Cardiac muscle cell (in vitro differentiated cells and primary cell): ENCODE measurements at regions not wholly inside any gene's neighbourhood (a gene's known extent, or its start where the extent isn't known, plus 50 kb on each side); places are given as distances from the start of the nearest gene placed in this dataset.

Experiments used
- DNase-seq, 2 donors: peaks; one replicate each; pipeline versions ENCODE4 v3.0.0 to v3.0.0-alpha.2; 2010 to 2017; ENCODE audit warnings: low read depth in 1 of 2, low spot score in 1 of 2
- H3K27ac ChIP-seq: fragments of 200-600 bp; sonication (generic); 2 replicates; pipeline ENCODE4 v1.5.1; 2016
- H3K27me3 ChIP-seq: fragments of 200-600 bp; sonication (generic); 2 replicates; pipeline ENCODE4 v1.6.0; 2016; ENCODE audit warnings: control low read depth
- H3K36me3 ChIP-seq: fragments of 200-600 bp; sonication (generic); 2 replicates; pipeline ENCODE4 v1.5.1; 2016; ENCODE audit warnings: control low read depth
- H3K4me1 ChIP-seq: fragments of 200-600 bp; sonication (generic); 2 replicates; pipeline ENCODE4 v1.8.1; 2017; ENCODE audit warnings: low read depth, mild to moderate bottlenecking, mixed run types
- H3K4me3 ChIP-seq: fragments of 200-600 bp; sonication (generic); 2 replicates; pipeline ENCODE4 v1.5.1; 2016; ENCODE audit warnings: mild to moderate bottlenecking
- H3K9me3 ChIP-seq: fragments of 200-600 bp; sonication (generic); 2 replicates; pipeline ENCODE4 v1.5.1; 2017; ENCODE audit warnings: low read depth, mild to moderate bottlenecking, control low read depth
- TF ChIP-seq, protein P1 (sequence below): IDR thresholded peaks from 2 replicates; pipeline ENCODE4 v1.5.1; 2012; ENCODE audit warnings: low read depth, mild to moderate bottlenecking, low read length

GRCh38 chr7:138307633-138308032 is 152.4 kb upstream of the TRIM24 start:
- H3K27ac ChIP-seq: no peak overlapping the region
- DNase-seq: no peak
- H3K4me3 ChIP-seq: no peak overlapping the region
- TF ChIP-seq, protein P1, sequence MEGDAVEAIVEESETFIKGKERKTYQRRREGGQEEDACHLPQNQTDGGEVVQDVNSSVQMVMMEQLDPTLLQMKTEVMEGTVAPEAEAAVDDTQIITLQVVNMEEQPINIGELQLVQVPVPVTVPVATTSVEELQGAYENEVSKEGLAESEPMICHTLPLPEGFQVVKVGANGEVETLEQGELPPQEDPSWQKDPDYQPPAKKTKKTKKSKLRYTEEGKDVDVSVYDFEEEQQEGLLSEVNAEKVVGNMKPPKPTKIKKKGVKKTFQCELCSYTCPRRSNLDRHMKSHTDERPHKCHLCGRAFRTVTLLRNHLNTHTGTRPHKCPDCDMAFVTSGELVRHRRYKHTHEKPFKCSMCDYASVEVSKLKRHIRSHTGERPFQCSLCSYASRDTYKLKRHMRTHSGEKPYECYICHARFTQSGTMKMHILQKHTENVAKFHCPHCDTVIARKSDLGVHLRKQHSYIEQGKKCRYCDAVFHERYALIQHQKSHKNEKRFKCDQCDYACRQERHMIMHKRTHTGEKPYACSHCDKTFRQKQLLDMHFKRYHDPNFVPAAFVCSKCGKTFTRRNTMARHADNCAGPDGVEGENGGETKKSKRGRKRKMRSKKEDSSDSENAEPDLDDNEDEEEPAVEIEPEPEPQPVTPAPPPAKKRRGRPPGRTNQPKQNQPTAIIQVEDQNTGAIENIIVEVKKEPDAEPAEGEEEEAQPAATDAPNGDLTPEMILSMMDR: no peak
- H3K36me3 ChIP-seq: no peaks in the 10 kb centered on the region
- H3K27me3 ChIP-seq: no peaks in the 10 kb centered on the region
- no peaks in the 10 kb centered on the region for H3K9me3 ChIP-seq
- no peaks in the 10 kb centered on the region for H3K4me1 ChIP-seq

- H3K27me3 ChIP-seq: no peaks in the 10 kb centered on the region
- no peak overlapping the region for H3K4me3 ChIP-seq
- no peaks in the 10 kb centered on the region for H3K9me3 ChIP-seq
- H3K36me3 ChIP-seq: no peaks in the 10 kb centered on the region
- H3K27ac ChIP-seq: no peak overlapping the region
- TF ChIP-seq, protein P1: no peak
- DNase-seq: no peak
- H3K4me1 ChIP-seq: no peaks in the 10 kb centered on the region
Measured at GRCh38 chr7:138308136-138308535, 151.9 kb upstream of the TRIM24 start.

DNA sequence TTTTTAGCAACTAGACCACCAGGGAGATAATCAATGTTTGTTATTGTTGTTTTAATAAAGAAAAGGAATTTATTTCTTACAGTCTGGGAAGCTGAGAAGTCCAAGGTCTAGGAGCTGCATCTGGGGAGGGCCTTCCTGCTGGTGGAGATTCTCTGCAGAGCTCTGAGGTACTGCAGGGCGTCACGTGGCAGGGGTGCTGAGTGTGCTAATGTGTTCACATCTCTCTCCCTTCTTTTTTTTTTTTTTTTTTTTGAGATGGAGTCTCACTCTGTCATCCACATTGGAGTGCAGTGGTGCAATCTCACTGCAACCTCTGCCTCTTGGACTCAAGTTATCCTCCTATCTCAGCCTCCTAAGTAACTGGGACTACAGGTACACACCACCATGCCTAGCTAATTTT is 150.9 kb upstream of the TRIM24 start:
- no peak for DNase-seq
- Histone ChIP-seq H3K4me1 (no peaks in the 10 kb centered on the region), H3K9me3 (no peaks in the 10 kb centered on the region), H3K27ac (no peak overlapping the region), H3K27me3 (no peaks in the 10 kb centered on the region), H3K36me3 (no peaks in the 10 kb centered on the region), H3K4me3 (no peak overlapping the region)
- TF ChIP-seq, protein P1: no peak

DNA sequence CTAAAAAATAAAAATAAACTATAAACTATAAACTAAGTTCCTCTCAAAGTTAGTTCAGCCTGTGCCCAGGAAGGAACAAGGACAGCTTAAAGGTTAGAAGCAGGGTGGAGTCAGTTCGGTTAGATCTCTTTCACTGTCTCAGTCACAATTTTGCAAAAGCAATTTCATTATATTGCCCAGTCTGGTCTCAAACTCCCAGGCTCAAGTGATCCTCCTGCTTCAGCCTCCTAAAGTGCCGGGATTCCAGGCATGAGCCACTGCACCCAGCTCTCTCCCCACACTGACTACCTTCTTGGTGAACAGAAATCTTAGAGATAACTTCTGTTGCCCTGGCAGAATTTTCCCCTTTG is 146.3 kb upstream of the TRIM24 start:
- TF ChIP-seq, protein P1: no peak
- Histone ChIP-seq H3K9me3 (no peaks in the 10 kb centered on the region), H3K4me3 (no peak overlapping the region), H3K4me1 (no peaks in the 10 kb centered on the region), H3K36me3 (no peaks in the 10 kb centered on the region), H3K27me3 (no peaks in the 10 kb centered on the region), H3K27ac (no peak overlapping the region)
- no peak for DNase-seq

- no peak overlapping the region for H3K4me3 ChIP-seq
- no peaks in the 10 kb centered on the region for H3K36me3 ChIP-seq
- DNase-seq: no peak
- no peaks in the 10 kb centered on the region for H3K4me1 ChIP-seq
- TF ChIP-seq, protein P1: no peak
- H3K27ac ChIP-seq: no peak overlapping the region
- no peaks in the 10 kb centered on the region for H3K27me3 ChIP-seq
- H3K9me3 ChIP-seq: no peaks in the 10 kb centered on the region
Measured at GRCh38 chr7:138316421-138317043, 143.5 kb upstream of the TRIM24 start.
